GM23338 (cell line): ENCODE measurements at regions not wholly inside any gene's neighbourhood (a gene's known extent, or its start where the extent isn't known, plus 50 kb on each side); places are given as distances from the start of the nearest gene placed in this dataset.

Source experiments
- CREB1 ChIP-seq: fragments of 250-450 bp; sonication (Bioruptor Pico); IDR thresholded peaks from 2 replicates; pipeline ENCODE4 v1.5.0; 2020; ENCODE audit warnings: low read depth, mild to moderate bottlenecking, moderate library complexity
- CTCF ChIP-seq, 2 experiments: fragments of 200-600 bp in 1 of 2; sonication (generic) in 1 of 2; conservative IDR thresholded peaks; 2 replicates each; pipeline versions ENCODE4 v1.5.1 to v1.6.1; 2016 to 2017; ENCODE audit warnings: antibody characterized with exemption in 2 of 2, low read depth in 2 of 2, mild to moderate bottlenecking in 2 of 2, moderate library complexity in 1 of 2
- EZH2 ChIP-seq: fragments of 200-600 bp; sonication (generic); IDR thresholded peaks from one replicate; pipeline ENCODE4 v1.8.0; 2017; ENCODE audit warnings: antibody characterized with exemption, mild to moderate bottlenecking, low read depth; ENCODE audit not compliant: unreplicated experiment
- EZH2phosphoT487 ChIP-seq: fragments of 200-600 bp; sonication (generic); IDR thresholded peaks from one replicate; pipeline ENCODE4 v1.8.1; 2018; ENCODE audit warnings: antibody characterized with exemption; ENCODE audit not compliant: unreplicated experiment
- JUNB ChIP-seq: IDR thresholded peaks from one replicate; pipeline ENCODE4 v1.6.1; 2016; ENCODE audit warnings: antibody characterized with exemption; ENCODE audit not compliant: unreplicated experiment
- NANOG ChIP-seq: IDR thresholded peaks from 2 replicates; pipeline ENCODE4 v1.6.1; 2016; ENCODE audit warnings: antibody characterized with exemption, borderline replicate concordance
- POLR2AphosphoS5 ChIP-seq: IDR thresholded peaks from 2 replicates; pipeline ENCODE4 v1.6.1; 2016; ENCODE audit warnings: antibody characterized with exemption, low read depth
- REST ChIP-seq: IDR thresholded peaks from one replicate; pipeline ENCODE4 v1.6.1; 2018; ENCODE audit warnings: antibody characterized with exemption; ENCODE audit not compliant: unreplicated experiment

DNA sequence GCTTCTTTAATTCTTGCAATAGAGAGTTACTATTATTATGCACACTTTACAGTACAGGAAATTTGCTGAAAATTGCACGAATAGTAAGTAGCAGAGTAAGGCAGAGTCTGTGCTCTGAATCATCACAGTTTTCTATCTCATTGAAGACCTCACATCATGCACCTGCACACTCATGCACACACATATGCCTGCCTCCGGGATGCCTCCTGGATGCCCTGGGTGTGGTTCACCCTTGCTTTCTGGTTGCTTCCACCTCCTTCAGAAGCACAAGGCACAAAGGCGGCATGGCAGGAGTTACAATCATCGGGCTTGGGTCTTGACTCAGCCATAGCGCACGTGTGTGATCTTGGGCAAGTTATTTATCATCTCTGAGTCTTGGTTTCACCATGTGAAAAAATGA, 564.0 kb downstream of the VRK1 start:
- TF ChIP-seq REST (no peak), NANOG (no peak), CTCF (conservative IDR thresholded peaks at IDR 0.05; ENCODE audit: low read depth in 2 of 2) (no peak), EZH2phosphoT487 (no peak), POLR2AphosphoS5 (no peak), EZH2 (no peak), CREB1 (CRISPR knock-in tag) (no peak), JUNB (no peak)
